GM19025 (cell line): ENCODE measurements at regions not wholly inside any gene's neighbourhood (a gene's known extent, or its start where the extent isn't known, plus 50 kb on each side); places are given as distances from the start of the nearest gene placed in this dataset.
"Not testable (repeated sequence)": the region's sequence is repeated elsewhere in the genome, so short reads cannot be mapped to it uniquely, and the experiment has no call there.

ENCODE experiments used
- ATAC-seq: cut with Tn5 transposase; IDR thresholded peaks from one replicate; pipeline ENCODE4 v1.9.1; 2021; ENCODE audit warnings: mild to moderate bottlenecking, low read depth, moderate library complexity; ENCODE audit not compliant: unreplicated experiment

DNA sequence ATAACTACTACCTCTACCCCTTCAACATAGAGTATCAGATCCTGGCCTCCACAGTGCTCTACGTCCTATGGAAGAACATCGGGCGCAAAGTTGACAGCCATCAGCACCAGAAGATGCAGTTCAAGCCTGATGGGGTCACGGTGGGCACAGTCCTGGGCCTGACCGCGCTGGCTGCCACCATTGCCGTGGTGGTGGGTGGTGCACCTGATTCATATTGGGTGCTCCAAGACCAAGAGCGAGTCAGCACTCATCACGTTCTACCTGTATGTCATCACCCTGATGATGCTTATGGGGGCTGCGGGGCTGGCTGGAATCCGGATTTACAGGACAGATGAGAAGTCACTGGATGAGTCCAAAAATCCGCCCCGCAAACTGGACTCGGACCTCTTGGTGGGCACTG lies 846.4 kb downstream of the RPIA start:
- not testable (repeated sequence) for ATAC-seq

DNA sequence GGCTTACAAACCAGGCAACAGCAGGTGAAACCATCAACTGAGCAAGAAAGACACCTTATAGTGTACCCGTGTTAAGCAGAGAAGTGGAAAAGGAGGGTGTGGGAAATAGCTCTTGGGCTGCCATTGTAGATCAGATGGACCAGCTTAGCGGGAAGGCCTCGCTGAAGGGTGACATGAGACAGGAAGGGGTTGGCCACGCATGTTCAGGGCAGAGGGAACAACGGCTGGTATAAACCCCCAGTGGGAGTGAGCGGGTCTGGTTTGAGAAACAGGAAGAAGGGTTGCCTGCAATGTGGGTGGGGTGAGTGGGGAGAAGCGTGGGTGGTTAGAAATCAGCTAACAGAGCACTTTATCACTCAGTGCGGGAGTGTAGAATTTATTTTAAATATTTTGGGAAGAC lies 852.6 kb downstream of the RPIA start:
- ATAC-seq = not testable (repeated sequence)

DNA sequence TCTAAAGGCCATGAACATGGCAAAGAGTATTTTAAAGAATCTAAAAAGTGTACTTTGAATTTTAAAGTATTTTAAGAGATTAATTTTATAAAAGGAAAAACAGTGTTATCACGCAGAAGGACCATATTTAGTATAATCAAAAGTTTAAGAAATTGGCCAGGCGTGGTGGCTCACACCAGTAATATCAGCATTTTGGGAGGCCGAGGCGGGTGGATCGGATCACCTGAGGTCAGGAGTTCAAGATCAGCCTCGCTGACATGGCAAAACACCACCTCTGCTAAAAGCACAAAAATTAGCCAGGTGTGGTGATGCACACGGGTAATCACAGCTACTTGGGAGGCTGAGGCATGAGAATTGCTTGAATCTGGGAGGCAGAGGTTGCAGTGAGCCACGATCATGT lies 887.7 kb downstream of the RPIA start:
- not testable (repeated sequence) for ATAC-seq

DNA sequence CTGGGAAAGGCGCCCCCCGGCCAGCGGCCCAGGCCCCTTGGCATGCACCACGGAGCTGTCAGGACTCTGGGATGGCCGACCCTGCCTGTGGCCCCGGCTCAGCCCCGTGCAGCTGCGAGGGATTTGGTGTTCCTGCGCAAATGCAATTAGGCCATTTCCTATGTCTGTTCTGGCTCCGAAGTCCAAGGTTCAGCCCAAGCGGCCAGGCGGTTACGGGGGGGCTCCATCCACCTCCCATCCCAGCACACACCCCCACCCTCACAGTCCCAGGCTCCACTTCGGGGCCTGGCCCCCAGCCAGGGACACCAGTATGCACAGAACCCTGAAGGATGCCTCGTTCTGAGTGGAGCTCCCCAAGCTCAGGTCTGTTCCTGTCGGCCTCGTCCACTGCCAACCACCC lies 891.3 kb downstream of the RPIA start:
- ATAC-seq = not testable (repeated sequence)

DNA sequence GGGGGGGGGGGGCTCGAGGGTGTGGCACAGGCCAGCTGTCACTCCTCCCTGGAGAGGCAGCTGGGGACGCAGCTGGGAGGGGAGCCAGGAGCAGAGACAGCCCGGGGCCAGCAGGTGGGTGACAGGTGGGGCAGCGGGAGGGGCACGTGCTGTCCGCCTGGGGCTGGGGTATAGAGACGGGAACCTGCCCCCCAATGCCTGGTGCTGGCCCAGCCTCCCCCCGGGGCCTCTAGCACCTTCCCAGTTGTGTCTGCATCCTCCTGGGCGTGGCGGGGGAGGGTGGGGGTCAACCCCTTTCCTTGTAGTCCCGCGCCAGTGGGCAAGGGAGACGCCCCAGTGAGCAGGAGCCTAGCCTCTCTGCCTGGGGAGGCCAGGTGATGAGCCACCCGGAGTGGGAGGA lies 892.6 kb downstream of the RPIA start:
- not testable (repeated sequence) for ATAC-seq

DNA sequence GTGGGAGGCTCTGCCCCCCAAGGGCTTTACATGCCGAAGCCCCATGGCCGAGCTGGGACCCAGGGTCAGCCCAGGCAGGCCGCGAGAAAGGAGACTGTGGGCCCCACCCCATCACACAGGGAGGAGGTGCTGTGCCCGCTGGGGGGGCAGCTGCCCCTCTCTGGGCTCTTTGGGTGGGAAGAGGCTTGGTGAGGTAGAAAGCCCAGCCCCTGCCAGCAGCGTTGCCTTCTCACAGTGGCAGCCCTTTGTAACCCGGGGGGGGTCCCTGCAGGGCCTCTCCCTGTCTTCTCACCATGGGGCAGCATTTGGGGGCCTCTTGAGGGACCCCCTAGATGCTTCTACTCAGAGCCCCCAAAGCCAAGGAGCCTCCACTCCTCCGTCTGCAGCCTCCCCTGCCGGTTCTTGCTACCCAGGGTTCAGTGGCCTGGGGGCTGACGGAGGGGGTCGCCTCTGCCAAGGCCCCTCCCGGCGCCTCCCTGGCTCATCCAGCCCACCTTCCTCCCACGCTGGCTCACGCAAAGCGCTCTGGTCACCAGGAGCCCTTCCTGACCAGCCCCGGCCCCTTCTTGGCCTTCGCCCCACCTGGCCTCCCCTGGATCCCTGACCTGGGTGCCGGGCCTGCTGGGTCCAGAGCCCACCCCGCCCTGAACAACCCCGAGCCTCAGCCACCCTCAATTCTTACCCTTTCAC lies 893.5 kb downstream of the RPIA start:
- not testable (repeated sequence) for ATAC-seq

DNA sequence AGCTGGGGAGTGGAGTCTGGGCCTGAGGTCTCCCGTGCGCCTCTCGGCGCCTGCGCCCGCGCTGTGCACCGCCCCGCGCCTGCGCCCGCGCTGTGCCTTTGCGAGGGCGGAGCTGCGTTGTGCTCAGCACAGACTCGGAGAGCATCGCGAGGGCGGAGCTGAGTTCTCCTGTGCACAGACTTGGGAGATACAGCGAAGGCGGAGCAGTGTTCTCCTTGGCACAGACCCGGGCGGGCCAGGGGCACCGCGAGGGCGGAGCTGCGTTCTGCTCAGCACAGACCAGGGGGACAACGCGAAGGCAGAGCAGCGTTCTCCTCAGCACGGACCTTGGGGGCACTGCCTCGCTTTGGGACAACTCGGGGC lies 894.1 kb downstream of the RPIA start:
- peak; percentile 100 for ATAC-seq

DNA sequence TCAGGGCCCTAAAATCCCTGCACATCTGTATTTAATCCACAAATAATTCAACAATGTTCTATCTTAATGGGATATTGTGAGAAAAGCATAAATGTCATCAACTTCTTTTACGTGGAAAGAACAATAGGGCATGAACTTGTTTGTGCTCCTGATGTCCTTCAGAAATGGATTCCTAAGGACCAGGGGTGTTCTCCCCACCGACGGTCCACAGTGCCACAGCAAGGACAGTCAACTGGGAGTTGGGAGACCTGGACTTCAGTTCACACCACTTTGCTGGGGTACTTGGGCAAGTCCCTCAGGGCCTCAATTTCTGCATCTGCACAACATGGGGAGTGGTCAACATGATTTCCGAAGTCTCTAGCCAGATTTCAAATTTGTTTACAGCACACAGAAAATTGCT lies 908.4 kb downstream of the RPIA start:
- not testable (repeated sequence) for ATAC-seq

DNA sequence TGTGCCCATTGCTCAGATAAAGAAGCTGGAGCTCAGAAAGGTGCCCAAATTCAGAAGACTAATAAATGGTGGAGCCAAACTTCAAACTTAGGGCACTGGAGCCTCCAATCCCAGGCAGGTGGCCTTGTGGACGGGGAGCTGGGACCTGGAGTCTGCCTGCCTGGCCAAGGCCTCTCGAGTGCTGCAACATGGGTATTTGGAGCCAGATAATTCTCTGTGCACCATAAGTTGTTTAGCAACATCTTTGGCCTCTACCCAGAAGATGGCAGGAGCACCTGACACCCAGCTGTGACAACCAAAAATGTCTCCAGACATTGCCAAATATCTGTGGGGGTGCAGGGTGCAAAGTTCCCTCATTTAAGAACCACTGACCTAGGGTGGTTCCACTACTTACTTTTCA lies 915.0 kb downstream of the RPIA start:
- not testable (repeated sequence) for ATAC-seq

DNA sequence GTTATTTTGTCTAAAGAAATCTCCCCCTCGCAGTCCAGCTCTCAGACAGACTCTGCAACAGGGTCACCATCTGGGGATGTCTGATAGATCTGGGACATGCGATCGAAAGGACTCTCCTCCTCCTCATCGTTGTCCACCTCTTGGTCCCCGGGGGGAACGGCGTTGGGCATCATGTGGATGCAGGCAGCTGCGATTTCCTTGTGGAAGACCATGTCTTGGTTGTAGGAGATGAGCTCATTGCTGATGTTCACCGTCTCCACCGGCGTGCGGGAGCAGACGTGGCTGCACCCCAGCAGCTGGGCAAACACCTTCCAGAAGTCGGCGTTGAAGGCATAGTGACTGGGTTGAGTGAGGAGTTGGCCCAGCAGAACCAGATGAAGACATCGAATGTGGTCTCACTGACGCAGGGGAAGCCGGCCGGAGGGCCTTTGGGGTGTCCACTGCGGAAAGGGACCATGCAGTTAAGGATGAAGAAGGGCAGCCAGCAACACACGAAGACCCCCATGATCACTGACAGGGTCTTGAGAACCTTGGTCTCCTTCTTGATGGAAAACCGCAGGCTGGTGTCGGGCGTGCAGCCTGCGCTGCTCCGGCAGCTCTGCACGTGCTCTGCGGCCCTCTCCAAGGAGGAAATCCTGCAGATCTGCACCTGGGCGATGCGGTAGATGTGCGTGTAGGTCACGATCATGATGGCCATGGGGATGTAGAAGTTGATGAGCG lies 918.9 kb downstream of the RPIA start:
- not testable (repeated sequence) for ATAC-seq

DNA sequence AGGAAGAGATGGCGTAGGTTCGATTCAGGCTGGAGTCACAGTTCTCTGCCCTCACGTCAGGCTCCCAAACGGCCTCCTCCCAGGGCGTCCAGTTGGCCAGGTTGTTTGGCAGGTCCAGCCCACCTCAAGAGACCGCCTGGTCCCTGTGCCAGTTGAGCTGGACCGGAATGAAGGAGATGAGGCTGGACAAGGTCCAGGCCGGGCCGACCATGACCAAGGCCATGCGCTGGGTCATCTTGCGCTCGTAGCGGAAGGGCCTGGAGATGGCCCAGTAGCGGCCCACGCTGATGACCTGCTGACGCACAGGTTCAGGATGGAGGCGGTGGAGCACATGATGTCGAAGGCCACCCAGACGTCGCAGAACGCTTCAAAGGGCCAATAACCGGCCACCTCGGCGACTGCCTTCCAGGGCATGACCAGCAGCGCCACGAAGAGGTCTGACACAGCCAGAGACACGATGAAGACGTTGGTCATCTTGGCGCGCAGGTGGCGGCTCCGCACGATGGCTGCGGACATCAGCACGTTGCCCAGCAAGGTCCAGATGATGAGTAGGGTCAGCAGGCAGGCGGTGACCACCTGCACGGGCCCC lies 919.5 kb downstream of the RPIA start:
- ATAC-seq = not testable (repeated sequence)

DNA sequence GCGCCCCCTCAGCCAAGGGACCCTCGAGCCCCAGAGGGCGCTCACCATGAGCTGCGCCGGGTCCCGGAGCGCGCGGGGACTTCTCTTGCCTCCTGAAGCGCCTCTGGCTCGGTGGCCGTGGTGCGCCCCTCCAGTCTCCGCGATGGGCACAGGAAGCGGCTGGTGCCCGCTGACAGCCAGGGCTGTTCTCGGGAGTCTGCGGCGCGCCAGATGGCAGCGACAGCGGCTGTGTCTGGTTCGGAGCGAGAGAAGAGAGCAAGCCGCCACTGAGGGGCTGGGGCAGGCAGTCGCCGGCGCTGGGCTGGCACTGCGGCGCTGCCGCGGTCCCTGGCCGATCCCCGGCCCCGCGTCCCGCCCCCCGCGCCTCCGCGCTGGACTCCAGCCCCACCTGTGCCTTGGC lies 920.2 kb downstream of the RPIA start:
- not testable (repeated sequence) for ATAC-seq

DNA sequence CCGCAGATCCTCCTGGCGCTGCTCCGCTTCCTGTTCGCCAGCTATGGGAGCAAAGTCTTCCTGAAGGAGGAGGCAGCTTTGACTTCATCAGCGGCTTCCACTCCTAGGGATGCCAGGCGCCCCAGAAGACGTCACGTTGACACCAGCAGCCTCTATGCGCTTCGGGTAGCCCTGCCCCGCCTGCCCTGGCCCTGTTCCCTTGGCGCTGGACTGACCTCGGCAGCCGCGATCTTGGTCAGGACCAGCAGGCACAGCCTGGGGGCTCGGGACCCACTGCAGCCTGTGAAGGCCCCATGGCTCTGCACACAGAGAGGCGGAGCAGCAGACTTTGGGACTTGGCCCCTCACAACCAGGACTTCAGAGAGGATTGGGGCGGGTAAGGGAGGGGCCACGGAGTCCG lies 957.8 kb downstream of the RPIA start:
- ATAC-seq = not testable (repeated sequence)

DNA sequence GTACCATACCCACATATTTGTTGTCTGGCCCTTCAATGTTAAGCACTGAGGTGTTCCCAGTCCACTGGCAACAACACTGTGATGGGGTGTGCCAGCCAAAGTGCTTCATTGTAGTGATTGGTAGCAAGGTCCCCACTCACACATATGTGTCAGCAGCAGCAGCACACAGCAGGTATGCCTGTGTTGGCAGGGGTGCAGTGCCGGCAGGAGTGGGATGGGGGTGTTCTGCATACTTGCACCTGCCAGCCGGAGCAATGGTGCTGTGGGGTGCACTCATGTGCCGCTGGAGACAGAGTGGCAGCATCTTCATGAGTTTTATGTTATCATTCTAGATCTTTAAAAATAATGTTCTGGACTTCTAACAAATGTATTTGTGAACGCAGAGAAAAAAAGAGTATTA lies 987.8 kb downstream of the RPIA start:
- ATAC-seq = not testable (repeated sequence)
